Thoracic aorta (tissue), 2 donors: ENCODE measurements at regions not wholly inside any gene's neighbourhood (a gene's known extent, or its start where the extent isn't known, plus 50 kb on each side); places are given as distances from the start of the nearest gene placed in this dataset.
"Not testable (repeated sequence)": the region's sequence is repeated elsewhere in the genome, so short reads cannot be mapped to it uniquely, and the experiment has no call there.

Experiments used
- ATAC-seq: fragments of 150-250 bp; one replicate; pipeline ENCODE4 v1.8.0; 2017; ENCODE audit warnings: low read depth; ENCODE audit not compliant: insufficient number of reproducible peaks, low FRiP score
- DNase-seq: peaks from one replicate; pipeline ENCODE4 v3.0.0-alpha.2; 2020; ENCODE audit warnings: low spot score
- H3K27ac ChIP-seq, 2 donors: fragments of 200-600 bp; sonication (generic); 1 replicate in 1 of 2; 2 replicates in 1 of 2; pipeline ENCODE4 v1.5.1; 2016; ENCODE audit warnings: mild to moderate bottlenecking in 2 of 2, moderate library complexity in 2 of 2
- H3K27me3 ChIP-seq: fragments of 200-600 bp; sonication (generic); replicated peaks from 2 replicates; pipeline ENCODE4 v1.6.0; 2016; ENCODE audit warnings: mild to moderate bottlenecking; ENCODE audit not compliant: insufficient read depth
- H3K36me3 ChIP-seq: fragments of 200-600 bp; sonication (generic); one replicate; pipeline ENCODE4 v1.5.1; 2016
- H3K4me1 ChIP-seq, 2 donors: fragments of 200-600 bp; sonication (generic); 1 replicate in 1 of 2; 2 replicates in 1 of 2; pipeline versions ENCODE4 v1.5.1 to v1.6.0; 2016; ENCODE audit warnings: low read depth in 2 of 2, mild to moderate bottlenecking in 1 of 2; ENCODE audit not compliant: control insufficient read depth in 1 of 2
- H3K4me3 ChIP-seq: fragments of 200-600 bp; sonication (generic); 2 replicates; pipeline ENCODE4 v1.5.1; 2016; ENCODE audit warnings: mild to moderate bottlenecking
- H3K9me3 ChIP-seq: fragments of 200-600 bp; sonication (generic); 2 replicates; pipeline ENCODE4 v1.5.1; 2016

- H3K9me3 ChIP-seq, H3K27ac ChIP-seq, H3K27me3 ChIP-seq, ATAC-seq, H3K36me3 ChIP-seq, DNase-seq: not testable (repeated sequence)
- H3K4me3 ChIP-seq, result peak overlapping the region; percentile 59
- peaks cover 0 to 11% of the 10 kb centered on the region in 2 donors for H3K4me1 ChIP-seq
Measured at GRCh38 chr1:121007755-121008154, 118.2 kb downstream of the PPIAL4A start.

GRCh38 chr1:121008512-121009215 is 119.1 kb downstream of the PPIAL4A start:
- H3K9me3 ChIP-seq, H3K36me3 ChIP-seq, H3K27ac ChIP-seq, DNase-seq, H3K27me3 ChIP-seq, ATAC-seq: not testable (repeated sequence)
- Histone ChIP-seq H3K4me1 (peaks cover 0 to 11% of the 10 kb centered on the region in 2 donors), H3K4me3 (peak overlapping the region; percentile 59)

GRCh38 chr1:121009216-121010057 is 119.9 kb downstream of the PPIAL4A start:
- ATAC-seq, H3K36me3 ChIP-seq, H3K27me3 ChIP-seq, H3K9me3 ChIP-seq, H3K27ac ChIP-seq, DNase-seq: not testable (repeated sequence)
- Histone ChIP-seq H3K4me3 (peak overlapping the region; percentile 59), H3K4me1 (peaks cover 0 to 11% of the 10 kb centered on the region in 2 donors)

- H3K27me3 ChIP-seq, ATAC-seq, H3K4me3 ChIP-seq, H3K9me3 ChIP-seq, DNase-seq, H3K27ac ChIP-seq, H3K36me3 ChIP-seq: not testable (repeated sequence)
- peaks cover 0 to 11% of the 10 kb centered on the region in 2 donors for H3K4me1 ChIP-seq
Measured at GRCh38 chr1:121010141-121010540, 120.6 kb downstream of the PPIAL4A start.

- not testable (repeated sequence) for H3K4me1 ChIP-seq, H3K27me3 ChIP-seq, H3K4me3 ChIP-seq, H3K36me3 ChIP-seq, DNase-seq, H3K27ac ChIP-seq, ATAC-seq, H3K9me3 ChIP-seq
Measured at GRCh38 chr1:121013181-121013580, 123.6 kb downstream of the PPIAL4A start.

- not testable (repeated sequence) for H3K27ac ChIP-seq, H3K4me1 ChIP-seq, H3K27me3 ChIP-seq, ATAC-seq, H3K4me3 ChIP-seq, H3K9me3 ChIP-seq, DNase-seq, H3K36me3 ChIP-seq
Measured at GRCh38 chr1:121016182-121017028, 126.8 kb downstream of the PPIAL4A start.

- not testable (repeated sequence) for H3K4me3 ChIP-seq, H3K9me3 ChIP-seq, H3K27ac ChIP-seq, H3K27me3 ChIP-seq, ATAC-seq, H3K36me3 ChIP-seq, DNase-seq, H3K4me1 ChIP-seq
Measured at GRCh38 chr1:121019715-121020349, 130.3 kb downstream of the PPIAL4A start.

- not testable (repeated sequence) for H3K36me3 ChIP-seq, DNase-seq, H3K4me1 ChIP-seq, H3K27ac ChIP-seq, H3K9me3 ChIP-seq, H3K27me3 ChIP-seq
- peak; percentile 66 for ATAC-seq
- peak overlapping the region; percentile 29 for H3K4me3 ChIP-seq
Measured at GRCh38 chr1:121020350-121021236, 131.0 kb downstream of the PPIAL4A start.

- not testable (repeated sequence) for ATAC-seq, H3K4me3 ChIP-seq
Measured at GRCh38 chr1:121021716-121022115, 132.1 kb downstream of the PPIAL4A start.

GRCh38 chr1:121032878-121033494 is 143.4 kb downstream of the PPIAL4A start:
- H3K27me3 ChIP-seq, H3K4me1 ChIP-seq, DNase-seq, H3K27ac ChIP-seq, H3K9me3 ChIP-seq, ATAC-seq, H3K4me3 ChIP-seq, H3K36me3 ChIP-seq: not testable (repeated sequence)

More at GRCh38 chr1:121021716-121022115, 132.1 kb downstream of the PPIAL4A start:
- H3K27ac ChIP-seq, DNase-seq, H3K27me3 ChIP-seq, H3K36me3 ChIP-seq, H3K4me1 ChIP-seq, H3K9me3 ChIP-seq: not testable (repeated sequence)
